Suppressor macrophage treated with lipopolysaccharide for 1 hour (primary cell): ENCODE measurements at regions not wholly inside any gene's neighbourhood (a gene's known extent, or its start where the extent isn't known, plus 50 kb on each side); places are given as distances from the start of the nearest gene placed in this dataset.

ENCODE experiments used
- DNase-seq, 3 donors: peaks; one replicate each; pipeline ENCODE4 v3.0.0-alpha.2; 2020 to 2022

GRCh38 chr13:20351281-20352022 lies 119.3 kb upstream of the GJB6 start:
- DNase-seq, result peak; percentile 24 to 43 (median 32)

DNA sequence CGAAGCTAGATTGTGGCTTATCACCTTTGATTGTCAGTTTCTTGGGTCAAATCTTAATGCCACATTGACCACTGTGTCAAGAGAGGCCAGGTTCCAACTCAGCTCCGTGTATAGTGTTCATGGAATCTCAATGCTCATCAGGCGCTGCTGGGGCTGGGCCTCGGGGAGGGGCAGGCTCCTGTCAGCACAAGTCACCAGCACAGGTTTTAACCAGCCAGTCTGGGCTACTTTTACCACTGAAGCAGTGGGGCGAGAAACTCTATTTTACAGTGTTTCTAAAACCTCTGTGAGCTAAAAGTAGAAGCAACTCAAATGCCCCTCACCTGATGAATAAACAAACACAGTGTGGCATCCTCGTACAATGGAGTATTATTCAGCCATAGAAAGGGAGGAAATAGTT lies 118.7 kb upstream of the GJB6 start:
- DNase-seq, result no peak

GRCh38 chr13:20350382-20350763 lies 118.3 kb upstream of the GJB6 start:
- DNase-seq, result no peak

- no peak for DNase-seq
These were observed 117.7 kb upstream of the GJB6 start for GRCh38 chr13:20349564-20350381.

GRCh38 chr13:20348645-20349408 lies 116.7 kb upstream of the GJB6 start:
- no peak for DNase-seq

DNA sequence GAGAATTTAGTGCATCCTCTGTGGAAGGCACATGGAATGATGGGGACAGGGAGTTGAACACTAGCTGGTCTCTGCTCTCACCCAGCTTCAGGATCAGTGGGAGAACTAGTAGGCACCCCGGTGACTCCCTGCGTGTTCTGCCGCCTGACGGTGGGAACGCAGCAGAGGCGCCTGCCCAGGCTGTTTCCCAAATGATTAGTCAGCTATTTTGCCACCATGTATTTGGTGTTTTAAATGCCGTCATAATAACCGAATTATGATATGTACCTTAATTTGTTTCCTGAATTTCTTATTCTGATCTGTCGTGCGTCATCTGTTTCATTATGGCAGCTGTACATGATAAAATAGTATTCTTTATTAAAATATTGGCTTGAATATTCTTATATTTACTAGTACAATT lies 115.9 kb upstream of the GJB6 start:
- no peak for DNase-seq

DNA sequence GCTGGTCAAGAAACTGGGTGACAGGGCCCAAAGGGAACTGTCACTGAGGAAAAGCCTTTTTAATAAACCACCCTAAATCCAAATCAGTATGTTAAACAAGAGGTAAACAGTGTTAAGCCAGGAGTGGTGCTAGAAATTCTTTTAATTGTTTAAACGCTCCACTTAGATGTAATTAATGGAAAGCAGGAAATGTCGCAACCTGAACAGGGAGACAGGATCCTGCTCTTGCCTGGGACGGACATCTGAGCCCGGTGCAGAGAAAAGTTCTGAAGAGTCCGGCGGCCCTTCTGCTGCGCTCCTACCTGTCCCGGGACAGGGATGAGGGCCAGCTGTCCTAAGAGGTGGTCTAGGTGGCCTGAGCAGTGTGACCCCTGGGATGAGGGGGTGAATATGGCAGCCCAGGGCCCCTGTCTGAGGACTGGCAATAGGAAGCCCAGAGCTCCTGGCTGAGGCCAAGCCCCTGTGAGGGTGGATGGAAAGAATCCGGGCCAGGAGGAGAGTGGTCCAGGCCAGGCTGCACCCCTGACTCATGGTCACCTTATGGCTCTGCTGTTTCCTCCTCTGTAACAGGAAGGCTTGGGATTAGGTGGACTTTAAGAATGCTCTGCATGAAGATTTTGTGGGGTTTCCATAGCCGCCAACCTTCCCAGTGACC lies 112.8 kb upstream of the GJB6 start:
- no peak for DNase-seq

DNA sequence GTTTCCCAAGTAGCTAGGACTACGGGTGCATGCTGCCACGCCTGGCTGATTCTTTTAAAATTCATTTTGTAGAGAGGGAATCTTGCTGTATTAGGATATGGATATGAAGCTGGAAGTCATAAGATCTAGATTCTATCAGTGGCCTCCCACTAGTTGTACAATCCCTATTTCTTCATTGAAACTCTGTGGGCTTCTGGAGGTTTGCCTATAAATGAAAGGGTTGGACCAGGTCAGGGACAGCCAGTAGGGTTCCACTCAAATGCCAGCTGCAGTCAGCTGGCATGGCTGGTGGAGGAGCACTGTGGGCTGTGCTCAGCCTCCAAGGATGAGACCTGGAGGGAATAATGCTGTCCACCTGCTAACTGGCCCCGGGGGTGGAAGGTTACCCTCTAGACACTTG lies 110.2 kb upstream of the GJB6 start:
- DNase-seq, result peak; percentile 26 to 27 (median 27)

DNA sequence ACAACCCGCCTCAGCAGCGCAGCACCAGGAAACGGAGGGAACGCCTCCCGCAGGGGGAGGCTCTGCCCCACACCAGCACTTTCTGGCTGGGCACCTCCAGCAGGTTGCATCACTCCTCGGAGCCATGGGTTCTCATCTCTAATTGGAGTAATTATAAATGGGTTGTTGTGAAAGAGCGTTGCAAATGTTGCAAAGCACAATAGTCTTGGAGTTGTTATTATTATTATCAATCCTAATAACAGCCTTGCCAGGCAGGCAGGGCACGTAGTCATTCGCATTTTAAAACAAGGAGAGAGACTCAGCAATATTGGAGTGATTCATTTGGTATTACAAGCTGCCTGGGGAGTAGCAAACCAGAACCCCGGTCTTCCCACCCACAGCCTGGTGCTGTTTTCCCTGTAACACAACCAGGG lies 108.6 kb upstream of the GJB6 start:
- peak; percentile 55 to 67 (median 64) for DNase-seq

DNA sequence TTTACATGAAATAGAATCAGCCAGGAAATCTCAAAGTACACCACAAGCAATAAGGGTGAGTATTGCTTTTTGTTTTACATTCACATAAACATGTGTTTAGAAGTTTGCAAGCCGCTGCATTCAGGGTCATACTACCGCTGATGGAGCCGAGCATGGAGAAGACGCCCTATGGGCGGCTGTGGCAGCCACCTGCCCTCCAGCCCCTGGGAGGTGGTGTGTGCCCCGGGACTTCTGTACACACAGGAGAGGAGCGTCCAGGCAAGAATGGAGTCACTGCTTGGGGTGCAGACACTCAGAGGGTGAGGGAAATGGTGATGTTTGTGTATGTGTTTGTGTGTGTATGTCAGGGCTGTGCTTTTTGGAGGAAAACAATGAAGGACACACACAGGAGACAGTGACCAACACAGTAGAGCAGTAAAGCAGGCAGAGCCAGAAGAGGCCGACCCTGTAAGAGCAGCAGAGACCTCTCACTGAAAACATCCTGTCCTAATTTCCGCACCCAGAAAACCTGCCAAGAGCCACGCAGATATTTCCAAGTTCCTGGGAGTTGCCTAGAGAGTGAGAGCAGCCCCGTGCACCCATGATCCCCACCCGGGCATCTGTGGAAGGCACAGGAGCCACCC lies 108.1 kb upstream of the GJB6 start:
- no peak for DNase-seq

DNA sequence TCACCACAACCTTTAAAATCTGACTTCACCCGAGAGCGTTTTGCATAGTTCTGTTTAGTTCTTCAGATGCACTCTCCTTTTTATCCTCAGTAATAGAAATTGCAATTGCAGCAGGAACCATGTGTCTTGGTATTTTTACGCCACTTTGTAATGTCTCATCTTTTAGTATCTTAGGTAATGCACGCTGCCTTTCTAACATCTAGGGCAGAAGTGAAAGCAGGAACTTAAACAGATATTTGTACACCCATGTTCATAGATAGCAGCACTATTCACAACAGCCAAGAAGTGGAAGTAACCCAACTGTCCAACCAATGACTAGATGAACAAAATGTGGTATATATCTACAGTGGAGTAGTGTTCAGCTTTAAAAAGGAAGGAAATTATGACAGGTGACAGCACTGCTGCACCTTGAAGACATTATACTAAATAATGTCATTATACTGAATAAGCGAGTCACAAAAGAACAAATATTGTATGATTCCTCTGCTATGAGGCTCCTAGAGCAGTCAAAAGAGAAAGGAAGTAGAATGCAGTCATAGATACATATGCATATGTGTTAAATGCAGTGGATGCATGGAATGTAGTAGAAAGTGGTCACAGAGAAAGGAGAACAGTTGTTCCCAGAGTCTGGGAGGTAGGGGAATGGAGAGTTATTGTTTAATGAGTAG lies 105.9 kb upstream of the GJB6 start:
- DNase-seq, result peak; percentile 63 to 87 (median 86)

GRCh38 chr13:20336761-20337160 lies 104.6 kb upstream of the GJB6 start:
- DNase-seq, result no peak

GRCh38 chr13:20334309-20334708 lies 102.2 kb upstream of the GJB6 start:
- no peak for DNase-seq

DNA sequence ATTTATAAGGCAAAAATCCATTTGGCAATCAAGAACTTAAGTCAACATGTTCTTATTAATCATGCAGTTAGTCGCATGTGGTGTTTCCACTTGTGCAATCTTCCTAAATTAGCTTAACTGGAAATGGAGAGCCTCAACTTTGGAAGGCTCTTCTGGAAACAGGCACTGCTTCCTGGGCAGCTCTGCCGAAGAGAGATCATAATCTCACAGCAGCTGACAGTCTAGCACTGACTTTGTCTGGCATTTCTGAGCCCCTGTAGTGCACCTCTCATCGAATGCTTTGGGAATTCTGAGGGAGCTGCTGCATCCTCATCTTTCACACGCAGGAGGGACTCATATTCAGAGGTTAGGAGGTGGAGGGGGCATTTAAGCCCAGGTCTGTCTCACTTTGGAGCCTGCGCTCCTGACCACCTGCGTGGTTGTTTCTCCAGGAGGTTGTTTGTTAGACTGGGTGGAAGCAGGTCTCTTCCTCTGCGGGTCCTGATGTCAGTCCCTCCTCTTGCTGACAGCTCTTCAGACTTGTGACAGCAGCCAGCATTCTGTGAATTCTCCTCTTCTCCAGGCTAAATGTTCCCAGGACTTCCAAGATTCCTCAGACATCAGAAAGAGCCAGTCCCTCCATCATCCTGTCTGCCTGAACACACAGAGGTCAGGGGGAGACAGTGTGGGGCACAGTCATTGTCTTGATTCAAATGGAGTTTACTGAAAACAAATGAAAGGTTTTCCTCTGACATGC lies 100.4 kb upstream of the GJB6 start:
- DNase-seq, result peak in 1 of 3 donors; percentile 24

- DNase-seq, result no peak
These were observed 99.8 kb upstream of the GJB6 start for GRCh38 chr13:20331949-20332348.

- DNase-seq, result no peak
These were observed 99.3 kb upstream of the GJB6 start for GRCh38 chr13:20331419-20331818.

DNA sequence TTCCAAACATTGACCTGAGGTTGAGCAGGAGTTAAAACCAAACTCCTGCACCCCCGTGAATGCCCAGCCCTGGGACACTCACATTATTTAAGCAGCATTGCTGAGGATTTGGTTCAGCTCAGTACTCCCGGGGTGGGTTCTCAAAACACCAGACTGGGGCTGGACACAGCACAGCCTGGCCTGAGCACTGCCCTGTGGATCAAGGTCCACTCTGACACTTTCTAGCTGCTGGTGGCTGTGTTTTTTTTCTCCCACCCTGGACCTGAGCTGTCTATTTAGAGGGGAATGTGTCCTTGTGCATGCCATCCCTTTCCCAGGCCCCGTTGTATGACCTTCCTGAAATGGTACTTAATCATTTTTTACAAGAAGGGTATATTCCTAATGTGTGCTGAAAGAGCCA lies 94.7 kb upstream of the GJB6 start:
- no peak for DNase-seq

DNA sequence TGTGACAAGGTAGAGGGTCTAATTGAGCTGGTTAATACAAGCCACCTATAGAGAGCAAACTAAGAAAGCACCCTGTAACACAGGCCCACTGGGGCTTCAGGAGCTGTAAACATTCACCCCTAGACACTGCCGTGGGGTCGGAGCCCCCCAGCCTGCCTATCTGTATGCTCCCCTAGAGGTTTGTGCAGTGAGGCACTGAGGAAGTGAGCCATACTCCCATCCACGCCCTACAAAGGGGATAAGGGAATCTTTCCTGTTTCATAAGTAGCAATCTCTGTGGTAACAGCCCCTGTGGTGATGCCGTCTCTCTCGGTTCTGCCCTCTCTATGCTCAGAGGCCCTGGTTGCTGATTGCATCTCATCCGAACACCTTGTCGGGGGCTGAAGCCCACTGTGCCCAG lies 94.2 kb upstream of the GJB6 start:
- no peak for DNase-seq

- no peak for DNase-seq
These were observed 88.8 kb upstream of the GJB6 start for GRCh38 chr13:20320885-20321284.

DNA sequence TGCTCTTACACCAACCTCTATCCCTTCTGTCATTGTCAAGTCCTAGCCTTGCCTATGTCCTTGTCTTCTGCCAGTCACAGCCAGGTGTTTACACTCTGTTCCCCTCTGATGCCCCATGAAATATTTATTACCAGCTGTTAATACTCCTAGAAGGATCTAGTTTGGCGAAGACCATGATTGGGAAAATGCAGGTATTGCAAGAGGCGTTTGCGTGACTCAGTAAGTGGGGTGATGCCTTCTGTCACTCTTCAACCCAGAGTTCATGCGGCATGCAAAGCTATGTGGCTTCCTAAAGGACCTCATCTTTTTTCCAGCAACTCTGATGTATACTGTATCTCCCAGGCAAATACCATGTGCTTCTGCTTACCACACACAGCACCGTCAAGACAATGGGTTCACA lies 81.8 kb upstream of the GJB6 start:
- no peak for DNase-seq

GRCh38 chr13:20312292-20312691 lies 80.2 kb upstream of the GJB6 start:
- DNase-seq, result no peak
